RWPE1 (cell line): ENCODE measurements at regions not wholly inside any gene's neighbourhood (a gene's known extent, or its start where the extent isn't known, plus 50 kb on each side); places are given as distances from the start of the nearest gene placed in this dataset.
A peak's percentile ranks its signal among the peaks of the same experiment; 100 is the strongest.
"Not testable (repeated sequence)": the region's sequence is repeated elsewhere in the genome, so short reads cannot be mapped to it uniquely, and the experiment has no call there.

Experiments
- CTCF ChIA-PET: fragments of 350-600 bp; sonication (Branson Sonifier 250); formaldehyde crosslinking; extraction: SDS; loops from one replicate; lab custom pipeline; 2021; lab: Yijun Ruan, JAX
- POLR2A ChIA-PET: fragments of 400-600 bp; formaldehyde crosslinking; extraction: SDS; loops from one replicate; lab custom pipeline; 2020; ENCODE audit warnings: antibody characterized with exemption; ENCODE audit not compliant: low non-redundant PET; lab: Yijun Ruan, JAX
- DNase-seq: peaks from one replicate; pipeline ENCODE4 v3.0.0; 2012; ENCODE audit warnings: low spot score
- H3K27ac ChIP-seq: fragments of 450-650 bp; 2 replicates; pipeline ENCODE4 v1.5.1; 2017
- TF ChIP-seq, protein P1 (sequence below): fragments of 450-650 bp; conservative IDR thresholded peaks from 2 replicates; pipeline ENCODE4 v1.5.1; 2017; ENCODE audit warnings: low read depth, mild to moderate bottlenecking

DNA sequence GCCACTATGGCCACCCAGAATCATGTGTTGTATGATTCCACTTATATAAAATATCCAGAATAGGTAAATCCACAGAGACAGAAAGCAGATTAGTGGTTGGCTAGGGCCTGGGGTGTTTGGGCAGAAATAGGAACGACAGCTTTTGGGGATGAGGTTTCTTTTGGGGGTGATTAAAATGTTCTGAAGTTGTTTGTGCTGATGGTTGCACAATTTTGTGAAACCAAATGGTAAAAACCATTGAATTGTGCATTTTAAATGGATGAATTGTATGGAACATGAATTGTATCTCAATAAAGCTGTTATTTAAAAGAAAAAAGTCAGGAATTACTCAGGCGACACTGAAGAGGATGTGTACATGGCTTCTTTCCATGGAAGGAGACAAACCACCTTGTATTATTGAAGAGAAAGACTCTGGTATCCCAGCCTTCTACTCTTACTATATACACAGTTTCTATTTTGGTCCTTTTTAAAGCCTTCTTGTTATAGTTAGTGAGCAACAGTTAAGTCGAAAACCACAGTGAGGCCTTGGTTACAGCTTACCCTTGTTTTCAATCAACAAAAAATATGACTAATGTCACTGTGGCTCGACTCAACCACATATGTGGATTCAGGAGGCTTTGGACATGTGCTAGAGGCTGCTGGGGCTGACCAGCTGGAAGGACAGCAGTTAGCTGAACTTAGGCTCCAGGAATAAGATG, 57.1 kb upstream of the KMT2E start:
- H3K27ac ChIP-seq: no peak overlapping the region
- TF ChIP-seq, protein P1, sequence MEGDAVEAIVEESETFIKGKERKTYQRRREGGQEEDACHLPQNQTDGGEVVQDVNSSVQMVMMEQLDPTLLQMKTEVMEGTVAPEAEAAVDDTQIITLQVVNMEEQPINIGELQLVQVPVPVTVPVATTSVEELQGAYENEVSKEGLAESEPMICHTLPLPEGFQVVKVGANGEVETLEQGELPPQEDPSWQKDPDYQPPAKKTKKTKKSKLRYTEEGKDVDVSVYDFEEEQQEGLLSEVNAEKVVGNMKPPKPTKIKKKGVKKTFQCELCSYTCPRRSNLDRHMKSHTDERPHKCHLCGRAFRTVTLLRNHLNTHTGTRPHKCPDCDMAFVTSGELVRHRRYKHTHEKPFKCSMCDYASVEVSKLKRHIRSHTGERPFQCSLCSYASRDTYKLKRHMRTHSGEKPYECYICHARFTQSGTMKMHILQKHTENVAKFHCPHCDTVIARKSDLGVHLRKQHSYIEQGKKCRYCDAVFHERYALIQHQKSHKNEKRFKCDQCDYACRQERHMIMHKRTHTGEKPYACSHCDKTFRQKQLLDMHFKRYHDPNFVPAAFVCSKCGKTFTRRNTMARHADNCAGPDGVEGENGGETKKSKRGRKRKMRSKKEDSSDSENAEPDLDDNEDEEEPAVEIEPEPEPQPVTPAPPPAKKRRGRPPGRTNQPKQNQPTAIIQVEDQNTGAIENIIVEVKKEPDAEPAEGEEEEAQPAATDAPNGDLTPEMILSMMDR: no peak
- CTCF ChIA-PET: no interaction called here
- DNase-seq: no peak
- POLR2A ChIA-PET: no interaction called here

DNA sequence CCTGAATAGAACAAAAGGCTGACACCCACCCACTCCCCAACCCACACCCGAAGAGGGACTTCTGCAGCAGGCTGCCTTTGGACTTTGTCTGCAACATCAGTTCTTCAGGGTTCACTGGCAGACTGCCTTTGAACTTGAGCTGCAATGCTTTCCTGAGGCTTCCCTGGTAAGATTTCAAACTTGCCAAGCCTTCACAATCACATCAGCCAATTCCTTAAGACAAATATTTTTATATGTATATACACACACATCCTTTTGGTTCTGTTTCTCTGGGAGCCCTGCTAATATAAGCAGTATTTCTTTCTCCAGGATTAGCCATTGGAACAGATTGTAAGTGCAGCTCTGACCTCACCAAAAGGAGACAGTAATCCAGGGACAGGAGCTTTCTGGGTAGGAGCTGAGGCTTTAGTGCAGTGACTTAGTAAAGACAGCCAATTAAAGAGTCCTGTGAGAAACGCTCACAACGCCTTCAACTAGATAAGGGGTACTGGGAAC, 55.6 kb upstream of the KMT2E start:
- POLR2A ChIA-PET: no interaction called here
- CTCF ChIA-PET: no interaction called here
- DNase-seq: no peak
- no peak overlapping the region for H3K27ac ChIP-seq
- TF ChIP-seq, protein P1: no peak

- H3K27ac ChIP-seq, POLR2A ChIA-PET, DNase-seq: not testable (repeated sequence)
- CTCF ChIA-PET: interaction anchor here (0.7 kb wide), 1 partner anchor 64 kb away, joined by 4 read pairs; no protein-coding TSS in a partner anchor
Observed at GRCh38 chr7:104959483-104959882, 54.5 kb upstream of the KMT2E start.

DNA sequence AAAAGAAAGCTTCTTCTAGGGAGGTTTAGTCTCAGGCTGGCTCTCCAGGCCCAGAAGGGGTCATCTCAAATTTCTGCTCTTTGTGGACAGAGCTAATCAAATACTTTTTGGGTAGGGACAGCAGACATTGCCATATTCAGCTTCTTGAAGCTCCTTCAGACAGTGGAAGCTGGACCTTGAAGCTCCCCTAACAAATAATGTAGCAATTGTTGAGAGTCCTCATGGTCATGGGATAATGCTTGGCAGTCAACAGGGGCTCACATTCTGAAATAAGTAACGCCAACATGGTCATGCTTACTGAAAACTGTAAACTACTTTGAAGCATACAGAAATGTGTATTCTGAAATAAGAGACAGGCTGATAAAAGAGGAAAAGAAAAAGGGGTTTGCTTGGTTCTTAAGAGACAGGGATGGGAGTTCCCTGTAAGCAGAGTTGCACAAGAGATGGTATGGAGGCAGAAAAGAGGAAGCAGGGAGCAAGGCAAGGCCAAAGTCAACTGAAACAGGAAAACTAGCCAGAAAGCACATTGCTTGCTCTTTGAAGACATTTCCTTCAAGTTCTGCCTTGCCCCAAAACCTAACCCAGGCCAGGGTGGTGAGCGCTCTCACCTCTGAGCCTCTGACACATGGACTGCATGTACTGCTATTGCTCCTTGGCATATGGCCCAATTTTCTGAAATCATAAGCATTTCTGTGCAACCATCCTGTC, 53.1 kb upstream of the KMT2E start:
- H3K27ac ChIP-seq: peak overlapping the region; percentile 85
- no peak for DNase-seq
- TF ChIP-seq, protein P1: no peak
- ChIA-PET CTCF (interaction anchor here (0.6 kb wide), 1 partner anchor 115 kb away, joined by 4 read pairs; no protein-coding TSS in a partner anchor), POLR2A (no interaction called here)

GRCh38 chr7:104961821-104962220, 52.2 kb upstream of the KMT2E start:
- ChIA-PET POLR2A (no interaction called here), CTCF (interaction anchor here (0.6 kb wide), 1 partner anchor 798 kb away, joined by 4 read pairs; no protein-coding TSS in a partner anchor)
- TF ChIP-seq, protein P1: no peak
- H3K27ac ChIP-seq: peak overlapping the region; percentile 85
- no peak for DNase-seq

DNA sequence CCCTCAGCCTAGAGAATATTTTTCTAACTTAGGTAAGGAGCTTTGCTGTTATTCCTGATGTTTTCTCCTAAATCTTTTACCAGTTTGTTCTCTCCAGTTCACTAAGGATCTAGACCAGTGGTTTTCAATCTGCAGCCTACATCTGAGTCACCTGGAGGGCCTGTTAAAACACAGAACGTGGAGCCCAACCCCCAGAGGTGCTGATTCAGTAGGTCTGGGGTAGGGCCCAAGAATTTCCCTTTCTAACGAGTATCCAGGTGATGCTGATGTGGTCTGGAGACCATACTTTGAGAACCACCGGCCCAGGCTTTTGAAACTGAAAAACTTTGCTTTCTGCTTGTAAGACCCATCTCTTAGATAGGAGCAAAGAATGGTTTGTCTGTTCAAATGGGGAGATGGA, 51.2 kb upstream of the KMT2E start:
- CTCF ChIA-PET: no interaction called here
- POLR2A ChIA-PET: interaction anchor here (0.6 kb wide), 1 partner anchor 1321 kb away, joined by 3 read pairs; no protein-coding TSS in a partner anchor
- peak overlapping the region; percentile 85; the same call in 1 of the 2 replicates for H3K27ac ChIP-seq
- TF ChIP-seq, protein P1: no peak
- peak; percentile 84 for DNase-seq
